HG03565 (cell line): ENCODE measurements at regions not wholly inside any gene's neighbourhood (a gene's known extent, or its start where the extent isn't known, plus 50 kb on each side); places are given as distances from the start of the nearest gene placed in this dataset.
"Not testable (repeated sequence)": the region's sequence is repeated elsewhere in the genome, so short reads cannot be mapped to it uniquely, and the experiment has no call there.

Experiments
- ATAC-seq: cut with Tn5 transposase; IDR thresholded peaks from one replicate; pipeline ENCODE4 v1.9.1; 2021; ENCODE audit warnings: mild to moderate bottlenecking, moderate library complexity; ENCODE audit not compliant: unreplicated experiment

DNA sequence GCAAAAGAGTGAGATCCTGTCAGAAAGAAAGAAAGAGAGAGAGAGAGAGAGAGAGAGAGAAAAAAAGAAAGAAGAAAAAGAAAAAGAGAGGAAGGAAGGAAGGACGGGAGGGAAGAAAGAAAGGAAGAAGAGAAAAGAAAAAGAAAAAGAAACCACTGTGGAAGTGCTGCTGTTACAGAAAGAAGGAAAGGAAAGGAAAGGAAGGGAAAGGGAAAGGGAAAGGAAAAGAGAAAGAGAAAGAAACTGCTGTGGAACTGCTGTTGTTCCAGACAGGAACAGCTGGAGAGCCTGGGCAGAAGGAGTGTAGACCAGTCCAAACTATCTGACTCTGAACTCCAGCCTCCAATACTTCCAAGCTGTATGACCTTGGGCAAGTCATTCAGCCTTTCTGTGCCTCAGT, 220.7 kb upstream of the WWC1 start:
- ATAC-seq, result no peak

DNA sequence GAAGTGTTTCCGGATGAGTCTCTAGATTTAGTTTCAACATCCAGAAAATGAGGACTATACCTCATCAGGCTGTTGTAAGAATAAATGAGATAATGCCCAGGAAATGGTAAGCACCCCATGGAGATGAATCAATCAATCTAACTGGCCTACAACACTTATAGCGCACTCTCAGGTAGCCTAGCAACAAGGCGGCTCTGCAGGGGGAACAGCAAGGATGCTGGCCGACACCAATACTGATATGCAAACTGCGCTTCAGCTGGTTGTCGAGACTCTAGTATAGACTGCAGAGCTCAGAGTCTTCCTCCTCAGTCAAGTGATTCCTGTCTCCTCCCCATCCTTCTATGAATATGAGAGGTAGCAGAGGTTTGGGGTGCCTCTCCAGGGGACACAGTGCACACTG, 218.8 kb upstream of the WWC1 start:
- ATAC-seq, result no peak

DNA sequence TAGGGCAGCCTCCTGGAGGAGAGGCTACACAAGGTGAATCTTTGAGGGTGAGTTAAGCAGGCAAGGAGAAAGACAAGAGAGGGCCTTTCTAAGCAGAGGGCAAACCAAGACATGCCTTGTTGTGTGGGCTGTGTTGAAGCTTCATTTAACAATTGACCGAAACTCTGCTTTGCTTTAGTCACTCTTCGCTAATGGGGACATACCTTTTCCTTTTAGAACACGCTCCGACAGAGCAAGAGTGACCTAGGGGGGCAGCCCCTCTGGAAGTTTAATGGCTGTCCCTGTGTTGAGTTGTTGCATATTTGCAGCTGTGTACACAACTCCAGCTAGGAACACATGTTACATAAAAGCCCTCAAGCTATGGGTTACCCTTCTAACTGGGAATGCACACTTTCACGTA, 218.1 kb upstream of the WWC1 start:
- no peak for ATAC-seq

DNA sequence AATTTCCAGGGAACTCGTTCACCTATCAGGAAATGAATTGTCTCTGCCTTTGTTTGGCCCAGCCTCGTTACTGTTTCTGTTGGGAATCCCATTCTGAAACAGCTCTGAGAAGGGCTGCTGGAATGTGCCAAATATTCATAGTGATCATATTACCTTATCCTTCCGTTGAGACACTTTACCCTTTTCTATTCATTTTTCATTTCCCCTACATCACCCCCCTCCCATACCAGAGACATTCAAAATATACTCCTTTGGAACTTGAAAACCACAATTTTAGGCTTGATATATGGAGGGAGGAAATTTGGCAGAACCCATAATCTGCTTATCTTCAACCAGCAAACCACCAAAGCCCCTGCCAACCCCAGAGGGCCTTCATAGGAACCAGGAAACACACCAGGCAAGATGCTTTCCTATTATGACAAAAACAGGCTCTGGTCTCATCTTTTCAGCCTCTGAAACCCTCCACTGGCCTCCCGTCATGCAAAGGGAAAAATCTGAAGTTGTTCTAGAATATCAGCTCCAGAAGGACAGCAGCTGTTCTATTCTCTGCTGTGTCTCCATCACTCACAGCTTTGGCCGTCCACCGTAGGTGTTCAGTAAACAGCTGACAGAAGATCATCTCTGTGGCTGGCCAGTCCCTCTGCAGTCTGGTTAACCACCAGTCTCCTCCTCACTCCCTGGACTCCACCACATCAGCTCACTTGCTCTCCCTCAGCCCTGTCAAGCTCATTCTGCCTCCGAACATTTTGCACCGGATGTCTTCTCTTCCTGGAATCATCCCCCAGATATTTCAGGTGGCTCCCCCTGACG, 217.2 kb upstream of the WWC1 start:
- ATAC-seq, result no peak

DNA sequence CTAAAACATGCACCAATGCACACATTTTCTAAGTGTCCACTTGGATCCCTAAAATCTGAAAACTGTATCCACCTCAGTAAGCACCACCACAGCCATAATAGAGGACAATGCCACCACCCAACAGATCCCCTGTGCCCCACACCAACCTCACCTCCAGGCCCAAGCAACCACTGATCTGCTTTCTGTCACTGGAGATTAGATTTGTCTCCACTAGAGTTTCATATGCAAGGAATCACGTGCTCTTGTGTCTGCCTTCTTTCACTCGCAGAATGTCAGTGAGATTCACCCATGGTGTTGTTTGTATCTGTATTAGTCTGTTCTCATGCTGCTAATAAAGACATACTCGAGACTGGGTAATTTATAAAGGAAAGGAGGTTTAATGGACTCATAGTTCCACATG, 216.1 kb upstream of the WWC1 start:
- ATAC-seq, result no peak

DNA sequence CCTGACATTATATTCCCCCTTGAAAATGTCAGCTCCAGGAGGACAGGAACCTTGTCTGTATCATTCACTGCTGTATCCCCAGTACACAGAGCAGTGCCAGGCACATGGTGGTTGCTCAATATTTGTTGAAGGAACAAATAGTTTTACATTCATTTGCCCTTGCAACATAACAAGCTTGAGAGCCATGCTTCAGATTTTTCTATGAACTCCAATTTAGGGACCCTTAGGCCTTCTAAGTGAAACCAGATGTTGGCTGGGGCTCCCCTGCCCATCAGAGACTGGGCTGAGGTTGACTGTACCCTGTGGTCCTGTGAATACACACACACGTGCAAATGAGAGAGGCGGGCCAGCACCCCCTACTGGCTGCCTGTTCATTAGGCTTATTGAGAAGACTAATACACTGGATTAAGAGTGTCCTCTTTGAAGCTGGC, 214.9 kb upstream of the WWC1 start:
- ATAC-seq, result no peak

DNA sequence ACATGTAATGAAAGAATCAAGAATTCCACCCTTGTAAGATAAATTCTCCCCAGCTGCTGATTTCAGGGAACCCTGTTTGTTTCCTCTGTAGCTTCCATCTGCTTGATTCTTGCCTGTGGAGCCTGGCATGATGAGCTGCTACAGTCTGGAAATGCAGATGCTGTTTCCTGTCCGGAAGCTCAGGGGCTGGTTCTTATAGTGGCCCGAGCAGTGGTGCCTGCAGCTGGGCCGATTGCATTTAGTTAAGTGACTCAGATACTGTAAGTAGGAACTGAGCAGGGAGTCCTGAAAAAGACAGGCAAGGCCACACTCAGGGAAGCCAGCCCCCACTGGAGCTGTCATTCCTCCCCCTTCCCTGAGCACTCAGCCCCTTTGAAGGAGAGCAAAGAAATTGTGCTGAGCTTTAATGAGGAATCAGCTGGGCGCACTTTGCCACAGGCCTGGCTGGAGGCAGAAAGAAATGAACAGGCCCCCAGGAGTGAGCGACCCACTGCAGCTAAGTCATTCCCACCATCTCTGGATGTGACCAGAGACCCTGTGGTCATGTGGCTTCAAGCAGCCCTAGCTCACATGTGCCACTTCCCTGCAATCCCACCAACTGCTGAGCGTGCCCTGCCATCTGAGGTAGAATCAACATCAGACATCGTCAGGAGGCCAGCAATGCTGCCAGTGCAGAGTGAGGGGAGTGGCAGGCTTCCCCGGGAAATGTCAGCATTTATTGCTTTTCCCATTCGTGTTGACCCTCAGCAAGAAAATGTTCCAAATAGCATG, 206.0 kb upstream of the WWC1 start:
- no peak for ATAC-seq

DNA sequence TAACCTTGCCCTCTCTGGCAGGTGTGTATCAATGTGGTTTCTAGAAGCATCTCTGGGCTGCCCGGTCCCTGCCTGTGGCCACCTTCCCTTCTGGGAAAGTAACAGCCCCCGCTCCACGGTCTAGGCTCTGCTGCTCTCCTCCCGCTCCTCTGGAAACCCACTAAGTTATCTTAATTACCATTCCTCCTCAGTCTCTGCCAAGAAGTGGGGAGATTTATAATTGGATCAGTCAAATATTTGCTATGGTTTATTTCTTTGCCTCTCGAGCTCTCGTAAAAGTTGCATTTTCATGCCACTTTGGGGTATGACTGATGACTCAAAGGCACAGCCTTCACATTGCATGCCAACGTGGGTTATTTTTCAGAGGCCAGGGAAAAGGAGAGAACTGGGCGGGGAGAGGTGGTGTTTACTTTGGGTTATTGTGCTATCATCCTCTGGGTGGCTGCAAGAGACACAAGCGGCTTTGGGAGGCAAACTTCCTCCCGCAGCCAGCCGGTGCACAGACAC, 205.3 kb upstream of the WWC1 start:
- ATAC-seq, result no peak

DNA sequence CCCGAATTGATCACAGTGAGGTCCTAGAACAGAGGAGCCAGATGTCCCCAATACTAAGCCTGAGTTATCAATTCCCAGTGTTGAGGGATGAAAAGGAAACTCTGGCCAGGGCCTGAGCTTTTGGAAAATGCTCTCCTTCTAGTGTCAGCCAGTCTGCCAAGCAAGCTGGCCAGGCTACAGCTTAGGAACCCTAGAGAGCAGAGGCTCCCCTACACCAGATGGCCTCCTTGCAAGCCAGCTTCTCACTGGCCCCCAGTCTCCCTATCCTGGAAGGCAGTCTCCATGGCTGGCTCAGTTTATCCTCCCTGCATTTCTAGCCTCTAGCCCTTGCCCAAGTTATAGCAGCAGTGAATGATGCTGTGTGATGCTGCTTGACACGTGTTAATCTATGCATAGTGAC, 204.7 kb upstream of the WWC1 start:
- no peak for ATAC-seq

DNA sequence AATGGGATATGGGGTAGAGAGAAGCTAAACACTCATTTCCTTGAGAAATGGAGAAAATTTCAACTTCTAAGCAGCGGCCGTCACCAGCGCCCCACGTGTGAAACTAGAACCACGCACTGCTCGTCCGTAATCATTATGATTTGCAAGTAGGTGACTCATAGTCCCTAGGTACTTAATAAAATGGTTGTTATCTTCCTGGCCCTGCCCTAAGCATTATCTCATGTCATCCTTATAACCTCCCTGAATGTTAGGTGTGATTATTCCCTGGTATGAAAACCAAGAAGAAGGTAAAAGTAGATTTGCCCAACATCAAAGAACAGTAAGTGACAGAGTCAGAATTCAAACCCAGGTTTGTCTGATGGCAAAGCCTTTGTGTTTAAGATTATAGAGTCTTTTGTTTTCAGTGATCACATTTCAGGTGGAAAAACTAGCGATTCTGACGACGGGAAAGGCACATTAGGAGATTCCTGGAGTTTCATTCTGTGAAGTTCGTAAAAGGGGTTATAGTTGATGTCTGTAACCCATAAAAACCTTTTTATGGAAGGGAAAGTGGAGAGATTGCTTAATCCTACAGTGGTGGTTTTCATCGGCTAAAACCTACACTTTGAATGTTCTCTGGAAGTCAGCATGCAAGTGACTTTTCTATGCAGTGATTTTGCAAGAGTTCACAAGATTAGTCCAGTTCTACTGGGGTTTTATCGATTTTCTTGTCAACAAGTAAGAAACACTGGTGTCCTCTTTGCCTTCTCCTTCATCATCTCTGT, 202.9 kb upstream of the WWC1 start:
- ATAC-seq, result no peak

DNA sequence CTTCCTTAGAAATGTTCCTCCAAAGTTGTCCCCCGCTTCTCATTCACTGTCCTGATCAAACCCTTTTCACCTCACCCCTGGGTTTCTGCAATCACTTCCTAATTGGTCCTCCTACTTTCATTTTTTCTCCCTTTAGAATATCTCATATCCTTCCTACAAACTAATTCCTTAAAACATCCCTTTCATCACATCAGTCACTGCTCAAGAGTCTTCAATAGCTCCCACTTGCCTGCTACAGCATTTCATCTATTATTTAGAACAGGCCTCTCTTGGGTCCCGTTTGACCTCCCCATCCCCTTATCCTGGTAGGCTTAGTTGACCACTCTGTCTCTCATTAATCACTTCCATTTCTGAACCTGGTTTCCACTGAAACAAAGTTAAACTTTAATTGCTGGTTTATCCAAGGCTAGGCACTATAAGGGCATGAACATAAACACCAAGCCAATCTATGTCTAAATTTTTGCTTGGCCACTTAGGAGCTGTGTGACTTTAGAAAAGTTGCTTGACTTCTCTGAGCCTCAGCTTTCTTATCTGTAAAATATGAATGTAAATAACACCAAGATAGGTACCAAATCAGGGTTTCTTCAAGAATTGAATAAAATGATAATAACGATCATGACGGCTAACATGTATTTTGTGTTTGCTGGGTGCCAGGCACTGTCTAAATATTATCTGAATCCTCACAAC, 202.1 kb upstream of the WWC1 start:
- no peak for ATAC-seq

DNA sequence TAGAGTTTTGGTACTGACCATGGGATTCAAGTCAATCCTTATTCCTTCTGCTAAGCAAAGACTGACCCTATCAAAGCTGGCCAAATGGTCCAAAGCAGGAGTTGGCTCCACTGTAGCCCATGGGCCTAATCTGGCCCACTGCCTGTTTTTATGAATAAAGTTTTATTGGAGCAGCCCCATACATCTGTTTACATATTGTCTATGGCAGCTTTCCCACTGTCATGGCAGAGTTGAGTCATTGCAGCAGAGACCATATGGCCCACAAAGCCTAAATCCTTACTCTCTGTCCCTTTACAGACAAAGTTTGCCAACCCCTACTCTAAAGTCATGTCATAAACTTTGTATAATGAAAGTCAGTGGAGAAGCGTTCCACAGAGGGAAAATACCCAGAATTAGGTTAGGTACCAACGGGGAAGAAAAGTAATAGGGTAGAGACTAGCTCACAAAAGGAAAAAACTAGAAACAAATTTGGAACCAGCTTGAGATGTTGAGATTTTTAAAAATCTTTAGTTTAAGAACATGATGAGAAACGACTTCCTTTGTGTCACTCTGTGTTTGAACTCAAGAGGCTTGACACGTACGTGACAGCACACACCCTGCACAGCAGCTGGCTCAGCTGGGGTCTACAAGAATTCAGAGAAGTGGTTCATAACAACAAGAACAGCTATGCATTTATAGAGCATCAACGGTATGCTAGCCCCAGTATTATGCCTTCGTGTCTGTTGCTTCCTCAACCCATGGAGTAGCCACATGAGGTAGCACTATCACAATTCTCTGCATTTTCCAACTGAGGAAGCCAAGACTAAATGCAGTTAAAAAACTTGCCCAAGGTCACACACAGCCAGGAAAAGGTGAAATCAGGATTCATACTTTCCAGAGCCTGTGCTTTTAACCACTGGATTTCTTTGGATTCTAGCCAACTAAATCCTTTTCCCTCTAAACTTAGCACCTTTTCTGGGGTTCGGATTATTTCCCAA, 198.9 kb upstream of the WWC1 start:
- no peak for ATAC-seq

DNA sequence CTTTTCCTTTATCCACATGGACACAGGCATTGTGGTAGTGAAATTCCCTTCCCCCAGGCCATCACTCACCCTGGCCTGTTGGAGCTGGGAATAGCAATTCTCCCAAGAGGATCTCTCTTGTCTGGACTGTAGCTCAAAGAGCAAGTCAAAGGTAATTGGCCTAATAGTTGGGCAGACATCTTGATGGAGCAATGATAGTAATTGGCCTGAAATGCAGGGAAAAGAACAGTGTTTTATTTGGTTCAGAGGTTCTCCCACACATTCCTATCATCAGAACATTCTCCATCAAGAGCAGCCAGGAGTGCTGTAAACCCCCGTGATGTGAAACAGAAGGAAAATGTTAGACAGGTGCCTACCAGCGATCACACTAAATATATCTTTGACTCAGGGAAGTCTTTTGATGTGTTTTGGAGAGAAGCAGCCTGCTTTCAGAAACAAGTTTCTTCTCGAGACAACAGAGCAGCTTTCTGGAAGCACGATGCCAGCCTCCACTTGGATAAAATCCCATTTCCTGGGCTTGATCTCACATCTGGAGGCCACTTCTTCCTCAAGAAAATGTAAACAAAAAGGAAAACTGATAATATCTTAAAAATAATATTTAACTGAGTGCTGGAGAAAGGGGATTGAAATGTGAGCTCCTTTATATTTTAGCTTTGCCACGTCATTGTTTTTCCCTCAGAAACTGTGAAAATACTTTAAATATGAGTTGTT, 198.1 kb upstream of the WWC1 start:
- no peak for ATAC-seq

DNA sequence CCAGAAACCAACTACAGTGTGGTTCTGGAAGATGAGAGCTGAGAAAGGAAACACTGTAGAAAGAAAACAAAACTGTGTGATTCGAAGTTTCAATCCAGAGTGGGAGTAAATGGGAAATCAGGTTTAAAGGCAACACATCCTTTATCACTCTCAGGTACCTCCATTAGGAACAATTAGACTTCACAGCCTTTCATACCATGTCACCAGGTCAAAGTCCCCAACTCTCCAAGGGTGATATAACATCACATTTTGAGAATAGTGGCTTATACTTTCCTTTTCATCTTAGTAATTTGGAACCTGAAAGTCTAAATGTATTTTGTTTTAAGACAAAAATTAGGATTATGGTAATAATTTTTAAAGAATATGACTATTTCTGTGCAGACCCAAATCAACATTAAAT, 194.9 kb upstream of the WWC1 start:
- ATAC-seq, result no peak

DNA sequence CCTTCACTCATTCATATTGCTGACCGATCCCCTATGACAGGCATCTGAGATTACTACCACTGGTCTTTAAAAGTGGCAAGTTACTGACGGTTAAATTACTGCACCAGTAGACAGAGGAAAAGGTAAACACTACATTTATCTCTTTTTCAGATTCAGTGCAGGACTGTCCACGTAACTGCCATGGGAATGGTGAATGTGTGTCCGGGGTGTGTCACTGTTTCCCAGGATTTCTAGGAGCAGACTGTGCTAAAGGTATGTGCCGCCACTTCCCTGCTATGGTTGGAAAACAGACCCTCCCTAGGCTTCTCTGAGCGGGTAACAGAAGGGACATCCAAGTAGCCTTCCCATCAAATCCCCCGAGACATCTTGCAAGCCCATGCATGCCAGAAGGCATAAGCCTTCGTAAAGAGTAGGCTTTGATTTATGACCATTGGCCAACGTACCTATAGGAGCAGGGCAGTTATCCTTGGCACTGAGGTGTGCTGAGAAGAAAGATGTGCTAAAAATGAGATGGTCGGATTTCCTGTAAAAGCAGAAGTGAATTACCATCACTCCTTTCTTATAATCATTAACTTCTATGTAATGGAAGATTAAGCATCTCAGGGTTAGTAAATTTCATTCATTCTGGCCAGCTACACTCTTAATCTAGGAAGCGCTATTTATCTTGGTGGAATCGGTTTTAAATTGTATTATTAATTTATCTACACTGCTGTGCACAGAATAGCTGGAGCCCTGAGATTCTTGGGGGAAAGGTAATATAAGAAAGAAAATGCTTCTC, 193.4 kb upstream of the WWC1 start:
- no peak for ATAC-seq

DNA sequence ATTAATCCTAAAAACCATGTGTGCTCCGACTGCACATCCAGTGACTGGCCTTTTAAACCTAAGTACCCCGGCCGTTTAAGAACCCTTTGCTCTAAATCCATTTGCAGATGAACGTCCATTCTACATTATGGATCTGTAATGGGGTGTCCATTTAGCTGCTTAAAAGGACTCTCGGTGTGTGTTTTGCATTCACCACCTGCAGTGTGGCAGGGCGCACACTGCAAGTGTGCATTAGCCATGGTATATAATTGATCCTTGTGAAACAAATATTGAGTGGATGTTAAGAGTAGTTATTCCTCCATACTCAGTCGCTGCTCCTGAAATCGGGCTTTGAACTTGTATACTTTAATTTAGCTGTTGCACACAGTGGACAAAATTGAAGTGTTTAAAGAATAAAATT, 190.1 kb upstream of the WWC1 start:
- ATAC-seq, result no peak

DNA sequence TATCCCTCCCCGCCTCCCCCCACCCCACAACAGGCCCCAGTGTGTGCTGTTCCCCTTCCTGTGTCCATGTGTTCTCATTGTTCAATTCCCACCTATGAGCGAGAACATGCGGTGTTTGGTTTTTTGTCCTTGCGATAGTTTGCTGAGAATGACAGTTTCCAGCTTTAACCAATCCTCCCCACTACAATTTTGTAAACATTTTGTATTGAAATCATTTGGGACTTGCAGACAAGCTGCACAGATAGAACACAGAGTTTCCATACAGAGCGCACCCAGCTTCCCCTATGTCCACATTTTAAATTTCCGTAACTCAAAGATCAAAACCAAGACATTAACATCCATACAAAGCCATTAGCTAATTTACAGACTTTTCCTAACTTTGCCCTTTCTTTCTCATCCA, 188.4 kb upstream of the WWC1 start:
- ATAC-seq, result not testable (repeated sequence)

DNA sequence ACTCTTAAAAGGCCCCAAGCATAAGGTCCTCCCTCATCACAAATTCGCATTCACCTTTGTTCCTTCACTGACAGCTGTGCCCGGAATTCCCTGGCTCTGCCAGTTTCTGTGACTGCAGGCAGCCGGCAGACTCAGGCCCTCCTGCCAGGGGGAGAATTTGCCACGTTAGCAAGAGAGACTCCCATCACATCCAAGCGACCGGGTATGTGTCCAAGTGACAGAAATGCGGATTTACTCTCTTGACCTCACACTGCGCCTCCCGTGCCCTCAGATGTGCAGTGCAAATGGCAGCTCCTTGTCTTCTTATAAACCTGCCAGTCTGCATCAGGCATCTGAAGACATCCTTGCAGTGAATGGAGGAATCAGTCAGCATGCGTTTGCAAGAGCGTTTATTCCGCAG, 187.1 kb upstream of the WWC1 start:
- no peak for ATAC-seq
